ENCODE measurements at regions not wholly inside any gene's neighbourhood (a gene's known extent, or its start where the extent isn't known, plus 50 kb on each side); places are given as distances from the start of the nearest gene placed in this dataset.

- TF ChIP-seq EZH2 (IDR thresholded peaks at IDR 0.05; ENCODE audit: insufficient read depth, low read length) (no peak), CTCF (IDR thresholded peaks at IDR 0.05; ENCODE audit: insufficient read depth, low read depth, low read length) (no peak)
Observed at GRCh38 chrX:65596270-65597034, 61.9 kb upstream of the LAS1L start.
